Omental fat pad (tissue), 3 donors: ENCODE measurements at regions not wholly inside any gene's neighbourhood (a gene's known extent, or its start where the extent isn't known, plus 50 kb on each side); places are given as distances from the start of the nearest gene placed in this dataset.
"Not testable (repeated sequence)": the region's sequence is repeated elsewhere in the genome, so short reads cannot be mapped to it uniquely, and the experiment has no call there.

Experiments used
- ATAC-seq: fragments of 150-250 bp; one replicate; pipeline ENCODE4 v1.9.1; 2016; ENCODE audit warnings: mild to moderate bottlenecking, moderate library complexity; ENCODE audit not compliant: low FRiP score
- DNase-seq: peaks from one replicate; pipeline ENCODE4 v3.0.0-alpha.2; 2019; ENCODE audit warnings: low spot score
- CTCF ChIP-seq, 3 donors: fragments of 450-650 bp; IDR thresholded peaks; one replicate each; pipeline ENCODE4 v1.5.1; 2016 to 2017; ENCODE audit warnings: antibody characterized with exemption in 3 of 3, mild to moderate bottlenecking in 3 of 3, moderate library complexity in 2 of 3

- TF ChIP-seq CTCF (IDR thresholded peaks at IDR 0.05) = no peak
- no peak for DNase-seq
- no peak for ATAC-seq
Observed at GRCh38 chr22:34403667-34404066, 483.4 kb upstream of the LARGE1 start.

GRCh38 chr22:34410111-34410510 lies 489.8 kb upstream of the LARGE1 start:
- no peak for DNase-seq
- TF ChIP-seq CTCF (IDR thresholded peaks at IDR 0.05) = no peak
- ATAC-seq = no peak

- peak in 1 of 3 donors; percentile 29 for TF ChIP-seq CTCF (IDR thresholded peaks at IDR 0.05)
- DNase-seq (no peak), ATAC-seq (peak; percentile 44)
Observed at GRCh38 chr22:34414467-34415440, 494.5 kb upstream of the LARGE1 start.

GRCh38 chr22:34416022-34416860 lies 496.0 kb upstream of the LARGE1 start:
- ATAC-seq (no peak), DNase-seq (no peak)
- TF ChIP-seq CTCF (IDR thresholded peaks at IDR 0.05) = no peak

- ATAC-seq, DNase-seq: not testable (repeated sequence)
Observed at GRCh38 chr22:34422948-34423347, 502.7 kb upstream of the LARGE1 start.

- DNase-seq (no peak), ATAC-seq (no peak)
- no peak for TF ChIP-seq CTCF (IDR thresholded peaks at IDR 0.05)
Observed at GRCh38 chr22:34427436-34427835, 507.2 kb upstream of the LARGE1 start.

- TF ChIP-seq CTCF (IDR thresholded peaks at IDR 0.05) = no peak
- DNase-seq (no peak), ATAC-seq (no peak)
Observed at GRCh38 chr22:34427841-34428240, 507.6 kb upstream of the LARGE1 start.
